22Rv1 (cell line): ENCODE measurements at regions not wholly inside any gene's neighbourhood (a gene's known extent, or its start where the extent isn't known, plus 50 kb on each side); places are given as distances from the start of the nearest gene placed in this dataset.

Experiments used
- H3K27ac ChIP-seq: fragments of 450-650 bp; 2 replicates; pipeline ENCODE4 v1.5.1; 2017
- ZFX ChIP-seq: fragments of 450-650 bp; IDR thresholded peaks from 2 replicates; pipeline ENCODE4 v1.6.1; 2017; ENCODE audit warnings: antibody characterized with exemption, borderline replicate concordance
- TF ChIP-seq, protein P1 (sequence below): fragments of 450-650 bp; IDR thresholded peaks from 2 replicates; pipeline ENCODE4 v1.5.1; 2017; ENCODE audit warnings: mild to moderate bottlenecking

DNA sequence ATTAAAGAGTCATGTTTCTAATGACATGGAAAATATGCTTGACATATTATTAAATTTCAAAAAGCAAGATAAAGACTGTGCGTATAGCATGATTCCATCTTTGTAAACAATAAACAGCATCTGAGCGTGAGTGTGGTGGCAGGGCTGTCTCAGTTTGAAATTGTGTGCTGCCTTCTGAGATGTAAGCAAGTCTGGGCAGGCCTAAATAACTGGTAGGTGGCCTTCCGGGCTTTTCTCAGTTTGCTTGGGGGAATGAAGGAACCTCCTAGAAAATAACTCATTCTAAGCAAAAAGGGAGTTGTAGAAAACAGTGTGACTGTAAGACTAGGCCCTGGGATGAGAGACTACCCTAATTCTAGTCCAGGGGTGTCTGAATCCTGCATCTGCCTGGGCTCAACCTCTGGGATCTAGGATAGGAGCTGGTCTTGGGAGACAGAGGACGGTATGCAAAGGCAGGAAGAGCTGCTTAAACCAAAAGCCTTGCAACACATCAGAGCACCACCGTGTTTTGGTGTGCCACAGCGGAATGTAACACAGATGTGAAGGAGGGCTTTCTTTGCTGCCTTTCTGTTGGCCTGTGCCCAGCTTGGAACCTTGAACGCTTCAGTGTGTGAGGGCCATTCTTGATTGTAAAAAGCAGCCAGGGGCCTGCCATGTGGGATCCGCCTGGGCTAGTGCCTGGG, 63.5 kb upstream of the L3MBTL3 start:
- H3K27ac ChIP-seq: no peak overlapping the region
- TF ChIP-seq, protein P1, sequence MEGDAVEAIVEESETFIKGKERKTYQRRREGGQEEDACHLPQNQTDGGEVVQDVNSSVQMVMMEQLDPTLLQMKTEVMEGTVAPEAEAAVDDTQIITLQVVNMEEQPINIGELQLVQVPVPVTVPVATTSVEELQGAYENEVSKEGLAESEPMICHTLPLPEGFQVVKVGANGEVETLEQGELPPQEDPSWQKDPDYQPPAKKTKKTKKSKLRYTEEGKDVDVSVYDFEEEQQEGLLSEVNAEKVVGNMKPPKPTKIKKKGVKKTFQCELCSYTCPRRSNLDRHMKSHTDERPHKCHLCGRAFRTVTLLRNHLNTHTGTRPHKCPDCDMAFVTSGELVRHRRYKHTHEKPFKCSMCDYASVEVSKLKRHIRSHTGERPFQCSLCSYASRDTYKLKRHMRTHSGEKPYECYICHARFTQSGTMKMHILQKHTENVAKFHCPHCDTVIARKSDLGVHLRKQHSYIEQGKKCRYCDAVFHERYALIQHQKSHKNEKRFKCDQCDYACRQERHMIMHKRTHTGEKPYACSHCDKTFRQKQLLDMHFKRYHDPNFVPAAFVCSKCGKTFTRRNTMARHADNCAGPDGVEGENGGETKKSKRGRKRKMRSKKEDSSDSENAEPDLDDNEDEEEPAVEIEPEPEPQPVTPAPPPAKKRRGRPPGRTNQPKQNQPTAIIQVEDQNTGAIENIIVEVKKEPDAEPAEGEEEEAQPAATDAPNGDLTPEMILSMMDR: no peak
- TF ChIP-seq ZFX: no peak

DNA sequence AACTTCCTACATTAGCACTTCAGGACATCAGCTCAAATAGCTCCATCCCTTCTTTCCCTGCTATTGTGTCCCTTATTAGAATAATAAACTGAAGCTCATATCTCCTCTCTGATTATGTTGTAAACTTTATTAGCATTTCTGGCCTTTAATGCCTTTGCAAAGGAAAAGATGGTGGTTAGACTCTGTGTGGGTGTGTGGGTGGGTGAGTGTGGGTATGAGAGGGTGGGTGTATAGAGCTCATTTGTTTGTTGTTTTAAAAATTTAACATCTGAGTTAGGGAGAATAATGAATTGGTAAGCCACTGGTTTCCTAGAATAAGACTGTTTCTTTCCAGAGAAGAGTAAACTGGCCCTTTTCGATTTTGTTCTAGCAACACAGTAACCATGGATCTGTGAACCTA, 70.6 kb upstream of the L3MBTL3 start:
- no peak for TF ChIP-seq ZFX
- TF ChIP-seq, protein P1: no peak
- H3K27ac ChIP-seq: no peak overlapping the region

DNA sequence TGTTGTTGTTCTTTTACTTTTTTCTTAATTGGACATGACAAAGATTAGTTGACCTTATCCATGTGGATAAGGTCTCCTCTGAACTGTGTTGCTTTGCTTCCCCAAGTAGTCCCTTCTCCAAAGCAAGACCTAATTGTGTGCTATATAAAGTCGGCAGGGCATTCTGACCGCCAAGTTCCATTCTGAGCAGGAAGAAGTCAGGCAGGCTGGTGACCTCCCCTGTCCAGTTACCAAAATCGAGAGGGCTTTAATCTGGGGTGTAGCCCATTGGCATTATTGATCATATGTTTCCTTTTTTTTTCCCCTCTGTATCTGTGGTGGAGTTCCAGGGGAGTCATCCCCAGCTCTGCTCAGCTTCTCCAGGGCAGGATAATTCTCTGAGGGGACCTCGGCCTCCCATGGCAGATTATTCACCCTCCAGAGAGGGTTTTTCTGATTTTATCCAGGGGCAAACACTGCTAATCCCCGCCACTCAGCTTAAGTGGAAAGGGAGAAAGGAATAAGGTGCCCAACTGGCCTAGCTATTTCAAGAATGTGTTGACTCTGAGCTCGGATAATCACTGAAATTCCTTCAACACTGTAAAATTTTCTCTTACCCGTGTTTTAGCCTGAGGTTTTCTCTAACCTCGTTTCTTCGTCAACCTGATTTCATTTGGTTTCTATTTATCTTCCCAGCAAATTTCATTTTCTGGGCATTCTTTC, 71.8 kb upstream of the L3MBTL3 start:
- TF ChIP-seq ZFX: no peak
- TF ChIP-seq, protein P1: no peak
- H3K27ac ChIP-seq: no peak overlapping the region

DNA sequence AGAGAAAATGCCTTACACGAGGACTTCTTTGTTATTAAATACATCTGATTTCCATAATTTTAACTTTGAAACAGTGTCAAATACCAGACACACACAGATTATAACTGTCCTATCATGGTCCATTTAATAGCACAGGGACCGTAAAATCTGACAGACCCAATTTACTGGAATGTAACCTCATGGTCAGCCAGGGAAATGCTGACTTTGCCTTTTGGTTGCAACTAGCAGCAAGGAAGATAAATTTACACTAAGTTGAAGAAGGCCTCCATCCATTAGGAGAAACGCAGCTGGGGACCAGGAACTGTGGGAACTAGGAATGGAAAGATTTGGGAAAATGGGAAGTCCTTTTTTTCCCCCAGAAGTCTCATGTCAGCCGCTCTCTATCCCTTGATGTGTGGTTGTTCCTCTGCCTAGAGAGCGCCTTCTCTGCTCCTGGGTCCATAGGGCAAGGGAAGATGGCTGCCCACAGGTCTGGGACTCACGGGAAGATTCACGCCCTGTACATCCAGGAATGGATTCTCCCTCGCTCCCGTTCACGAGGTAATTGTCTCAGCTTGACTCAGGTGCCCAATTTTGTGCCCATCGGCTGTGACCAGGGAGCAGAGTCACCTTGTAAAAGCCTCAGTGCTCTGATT, 74.6 kb upstream of the L3MBTL3 start:
- TF ChIP-seq ZFX: no peak
- TF ChIP-seq, protein P1: no peak
- H3K27ac ChIP-seq: no peak overlapping the region

DNA sequence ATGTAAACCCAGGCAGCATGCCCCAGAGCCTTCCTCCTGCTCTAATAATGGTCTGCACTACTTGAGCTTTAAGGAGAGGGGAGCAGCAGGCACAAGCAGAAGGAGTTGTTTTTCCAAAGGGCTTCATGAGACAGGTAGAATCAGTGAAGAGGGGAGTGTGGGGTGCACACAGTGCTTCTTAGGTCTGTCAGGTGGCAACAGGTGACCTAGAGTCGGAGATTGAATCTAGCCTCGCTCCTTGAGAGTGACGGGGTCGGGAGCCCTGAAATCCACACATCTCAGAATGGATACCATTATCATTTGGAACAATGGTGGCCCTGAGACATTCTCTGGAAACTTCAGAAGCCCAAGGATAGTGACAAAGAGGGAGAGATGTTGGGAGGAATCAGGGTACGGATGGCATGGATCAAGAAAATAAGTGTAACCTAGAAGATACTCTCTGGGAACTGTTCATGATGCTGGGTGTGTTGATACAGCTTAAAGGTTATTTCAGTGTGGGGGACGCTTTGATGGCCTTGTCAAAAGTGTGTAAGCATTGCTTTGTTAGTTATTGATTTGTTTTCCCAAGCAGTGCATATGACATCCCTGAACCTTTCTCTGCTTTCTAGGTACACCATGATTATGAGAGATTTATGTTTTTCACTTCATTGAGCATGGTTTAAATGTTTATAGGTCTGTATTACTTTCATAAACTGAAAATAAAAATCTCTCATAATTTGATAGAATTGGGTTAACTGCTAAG, 77.8 kb upstream of the L3MBTL3 start:
- no peak for TF ChIP-seq ZFX
- TF ChIP-seq, protein P1: no peak

DNA sequence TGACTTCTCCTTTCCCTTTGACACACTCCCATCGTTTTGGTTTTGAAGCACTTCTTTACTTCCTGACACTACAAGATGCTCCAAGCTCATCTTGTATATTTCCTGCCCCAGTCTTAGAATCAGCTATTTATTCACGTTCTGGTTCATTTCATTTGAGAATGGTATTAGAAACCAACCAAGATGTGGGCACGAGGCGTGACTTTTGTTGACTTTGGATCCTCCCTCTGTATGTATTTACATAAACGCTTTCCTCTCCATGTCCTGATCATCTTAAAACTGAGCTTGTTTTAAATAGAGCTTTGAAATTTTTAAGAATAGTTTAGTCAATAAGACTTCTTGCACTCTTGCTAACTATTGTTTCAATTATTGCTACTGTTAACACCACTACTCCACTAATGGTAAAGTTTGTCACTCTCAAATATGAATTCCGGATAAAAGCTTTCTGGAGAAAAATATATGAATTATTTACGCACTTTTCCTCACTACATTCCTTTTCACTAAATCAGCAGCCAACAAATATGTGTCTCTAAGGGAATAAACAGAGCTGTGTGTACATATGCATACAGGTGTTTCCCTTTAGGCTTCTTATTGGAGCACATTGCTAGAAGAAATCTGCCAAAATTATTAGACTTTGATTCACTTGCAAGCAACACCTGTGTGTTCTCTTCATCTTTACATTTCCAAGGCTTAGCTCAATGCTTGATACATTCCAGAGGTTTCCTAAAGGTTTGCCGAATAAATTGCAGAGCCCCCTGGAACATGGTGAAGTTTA, 77.3 kb upstream of the TMEM244 start:
- TF ChIP-seq, protein P1: no peak
- TF ChIP-seq ZFX: no peak
- H3K27ac ChIP-seq: peak overlapping the region; percentile 59

More for the DNA sequence above, 77.8 kb upstream of the L3MBTL3 start:
- H3K27ac ChIP-seq: no peak overlapping the region
